WTC11 (cell line): ENCODE measurements at regions not wholly inside any gene's neighbourhood (a gene's known extent, or its start where the extent isn't known, plus 50 kb on each side); places are given as distances from the start of the nearest gene placed in this dataset.
"Not testable (repeated sequence)": the region's sequence is repeated elsewhere in the genome, so short reads cannot be mapped to it uniquely, and the experiment has no call there.

Experiments
- ETV6 ChIP-seq: sonication (generic); formaldehyde crosslinking; IDR thresholded peaks from 2 replicates; pipeline ENCODE4 v1.8.1; 2022; ENCODE audit warnings: mild to moderate bottlenecking, missing genetic modification reagents
- HMGXB4 ChIP-seq: sonication (generic); formaldehyde crosslinking; IDR thresholded peaks from 2 replicates; pipeline ENCODE4 v1.8.1; 2023; ENCODE audit warnings: mild to moderate bottlenecking, moderate library complexity, missing genetic modification reagents
- NFYB ChIP-seq: sonication (generic); formaldehyde crosslinking; conservative IDR thresholded peaks from 2 replicates; pipeline ENCODE4 v1.8.0; 2022; ENCODE audit warnings: low read depth, missing genetic modification reagents
- TCF7 ChIP-seq: sonication (generic); formaldehyde crosslinking; IDR thresholded peaks from 2 replicates; pipeline ENCODE4 v1.8.0; 2022; ENCODE audit warnings: mild to moderate bottlenecking, low read depth, missing genetic modification reagents, moderate library complexity
- ZNF121 ChIP-seq: sonication (generic); formaldehyde crosslinking; IDR thresholded peaks from 2 replicates; pipeline ENCODE4 v1.8.0; 2023; ENCODE audit warnings: missing genetic modification reagents
- ZNF232 ChIP-seq: sonication (generic); formaldehyde crosslinking; IDR thresholded peaks from 2 replicates; pipeline ENCODE4 v1.8.0; 2022; ENCODE audit warnings: mild to moderate bottlenecking, missing genetic modification reagents
- TF ChIP-seq, protein P1 (sequence below): fragments of 200-600 bp; IDR thresholded peaks from 2 replicates; pipeline ENCODE4 v1.8.0; 2022; ENCODE audit warnings: antibody characterized with exemption
- TF ChIP-seq, protein P2 (sequence below): sonication (generic); formaldehyde crosslinking; IDR thresholded peaks from 2 replicates; pipeline ENCODE4 v1.8.0; 2022; ENCODE audit warnings: mild to moderate bottlenecking, missing genetic modification reagents
- TF ChIP-seq, protein P3 (sequence below): sonication (generic); formaldehyde crosslinking; IDR thresholded peaks from 2 replicates; pipeline ENCODE4 v1.8.0; 2022; ENCODE audit warnings: mild to moderate bottlenecking, missing genetic modification reagents
- TF ChIP-seq, protein P4 (sequence below): sonication (generic); formaldehyde crosslinking; IDR thresholded peaks from 2 replicates; pipeline ENCODE4 v1.8.1; 2023; ENCODE audit warnings: mild to moderate bottlenecking, missing genetic modification reagents
- TF ChIP-seq, protein P5 (sequence below): sonication (generic); formaldehyde crosslinking; IDR thresholded peaks from 2 replicates; pipeline ENCODE4 v1.8.0; 2022; ENCODE audit warnings: mild to moderate bottlenecking, missing genetic modification reagents

DNA sequence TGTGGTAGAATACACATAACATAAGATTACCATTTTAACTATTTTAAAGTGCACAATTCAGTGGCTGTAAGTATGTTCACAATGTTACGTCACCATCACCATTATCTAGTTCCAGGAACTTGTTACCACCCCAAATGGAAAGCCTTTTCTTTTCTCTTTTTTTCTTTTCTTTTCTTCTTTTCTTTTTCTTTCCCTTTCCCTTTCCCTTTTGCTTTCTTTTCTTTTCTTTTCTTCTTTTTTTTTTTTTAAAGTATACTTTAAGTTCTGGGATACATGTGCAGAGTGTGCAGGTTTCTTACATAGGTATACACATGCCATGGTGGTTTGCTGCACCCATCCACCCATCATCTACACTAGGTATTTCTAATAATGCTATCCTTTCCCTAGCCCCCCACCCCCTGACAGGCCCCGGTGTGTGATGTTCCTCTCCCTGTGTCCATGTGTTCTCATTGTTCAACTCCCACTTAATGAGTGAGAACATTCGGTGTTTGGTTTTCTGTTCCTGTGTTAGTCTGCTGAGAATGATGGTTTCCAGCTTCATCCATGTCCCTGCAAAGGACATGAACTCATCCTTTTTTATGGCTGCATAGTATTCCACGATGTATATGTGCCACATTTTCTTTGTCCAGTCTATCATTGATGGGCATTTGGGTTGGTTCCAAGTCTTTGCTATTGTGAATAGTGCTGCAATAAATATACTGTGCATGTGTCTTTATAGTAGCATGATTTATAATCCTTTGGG is 131.0 kb upstream of the PITX1 start:
- TF ChIP-seq, protein P1, sequence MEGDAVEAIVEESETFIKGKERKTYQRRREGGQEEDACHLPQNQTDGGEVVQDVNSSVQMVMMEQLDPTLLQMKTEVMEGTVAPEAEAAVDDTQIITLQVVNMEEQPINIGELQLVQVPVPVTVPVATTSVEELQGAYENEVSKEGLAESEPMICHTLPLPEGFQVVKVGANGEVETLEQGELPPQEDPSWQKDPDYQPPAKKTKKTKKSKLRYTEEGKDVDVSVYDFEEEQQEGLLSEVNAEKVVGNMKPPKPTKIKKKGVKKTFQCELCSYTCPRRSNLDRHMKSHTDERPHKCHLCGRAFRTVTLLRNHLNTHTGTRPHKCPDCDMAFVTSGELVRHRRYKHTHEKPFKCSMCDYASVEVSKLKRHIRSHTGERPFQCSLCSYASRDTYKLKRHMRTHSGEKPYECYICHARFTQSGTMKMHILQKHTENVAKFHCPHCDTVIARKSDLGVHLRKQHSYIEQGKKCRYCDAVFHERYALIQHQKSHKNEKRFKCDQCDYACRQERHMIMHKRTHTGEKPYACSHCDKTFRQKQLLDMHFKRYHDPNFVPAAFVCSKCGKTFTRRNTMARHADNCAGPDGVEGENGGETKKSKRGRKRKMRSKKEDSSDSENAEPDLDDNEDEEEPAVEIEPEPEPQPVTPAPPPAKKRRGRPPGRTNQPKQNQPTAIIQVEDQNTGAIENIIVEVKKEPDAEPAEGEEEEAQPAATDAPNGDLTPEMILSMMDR, result not testable (repeated sequence)
- TF ChIP-seq, protein P2, sequence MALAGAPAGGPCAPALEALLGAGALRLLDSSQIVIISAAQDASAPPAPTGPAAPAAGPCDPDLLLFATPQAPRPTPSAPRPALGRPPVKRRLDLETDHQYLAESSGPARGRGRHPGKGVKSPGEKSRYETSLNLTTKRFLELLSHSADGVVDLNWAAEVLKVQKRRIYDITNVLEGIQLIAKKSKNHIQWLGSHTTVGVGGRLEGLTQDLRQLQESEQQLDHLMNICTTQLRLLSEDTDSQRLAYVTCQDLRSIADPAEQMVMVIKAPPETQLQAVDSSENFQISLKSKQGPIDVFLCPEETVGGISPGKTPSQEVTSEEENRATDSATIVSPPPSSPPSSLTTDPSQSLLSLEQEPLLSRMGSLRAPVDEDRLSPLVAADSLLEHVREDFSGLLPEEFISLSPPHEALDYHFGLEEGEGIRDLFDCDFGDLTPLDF (CRISPR knock-in tag), result not testable (repeated sequence)
- TF ChIP-seq ETV6 (CRISPR knock-in tag); ZNF121 (CRISPR knock-in tag); TCF7 (CRISPR knock-in tag); ZNF232 (CRISPR knock-in tag); HMGXB4; NFYB: not testable (repeated sequence)
- TF ChIP-seq, protein P3, sequence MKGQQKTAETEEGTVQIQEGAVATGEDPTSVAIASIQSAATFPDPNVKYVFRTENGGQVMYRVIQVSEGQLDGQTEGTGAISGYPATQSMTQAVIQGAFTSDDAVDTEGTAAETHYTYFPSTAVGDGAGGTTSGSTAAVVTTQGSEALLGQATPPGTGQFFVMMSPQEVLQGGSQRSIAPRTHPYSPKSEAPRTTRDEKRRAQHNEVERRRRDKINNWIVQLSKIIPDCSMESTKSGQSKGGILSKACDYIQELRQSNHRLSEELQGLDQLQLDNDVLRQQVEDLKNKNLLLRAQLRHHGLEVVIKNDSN, result not testable (repeated sequence)
- TF ChIP-seq, protein P4, sequence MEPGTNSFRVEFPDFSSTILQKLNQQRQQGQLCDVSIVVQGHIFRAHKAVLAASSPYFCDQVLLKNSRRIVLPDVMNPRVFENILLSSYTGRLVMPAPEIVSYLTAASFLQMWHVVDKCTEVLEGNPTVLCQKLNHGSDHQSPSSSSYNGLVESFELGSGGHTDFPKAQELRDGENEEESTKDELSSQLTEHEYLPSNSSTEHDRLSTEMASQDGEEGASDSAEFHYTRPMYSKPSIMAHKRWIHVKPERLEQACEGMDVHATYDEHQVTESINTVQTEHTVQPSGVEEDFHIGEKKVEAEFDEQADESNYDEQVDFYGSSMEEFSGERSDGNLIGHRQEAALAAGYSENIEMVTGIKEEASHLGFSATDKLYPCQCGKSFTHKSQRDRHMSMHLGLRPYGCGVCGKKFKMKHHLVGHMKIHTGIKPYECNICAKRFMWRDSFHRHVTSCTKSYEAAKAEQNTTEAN (CRISPR knock-in tag), result not testable (repeated sequence)
- TF ChIP-seq, protein P5, sequence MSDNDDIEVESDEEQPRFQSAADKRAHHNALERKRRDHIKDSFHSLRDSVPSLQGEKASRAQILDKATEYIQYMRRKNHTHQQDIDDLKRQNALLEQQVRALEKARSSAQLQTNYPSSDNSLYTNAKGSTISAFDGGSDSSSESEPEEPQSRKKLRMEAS, result not testable (repeated sequence)
